Immature natural killer cell (primary cell): ENCODE measurements at regions not wholly inside any gene's neighbourhood (a gene's known extent, or its start where the extent isn't known, plus 50 kb on each side); places are given as distances from the start of the nearest gene placed in this dataset.
A peak's percentile ranks its signal among the peaks of the same experiment; 100 is the strongest.

Experiments used
- DNase-seq, 3 donors: peaks; one replicate each; pipeline ENCODE4 v3.0.0; 2022; ENCODE audit warnings: mixed read lengths in 1 of 3
- H3K27ac Mint-ChIP-seq, 6 donors: one replicate each; pipeline ENCODE4 v1.8.0; 2020; ENCODE audit warnings: mixed read lengths in 6 of 6, mild to moderate bottlenecking in 5 of 6, inconsistent platforms in 4 of 6, moderate library complexity in 3 of 6
- H3K27me3 Mint-ChIP-seq, 3 donors: one replicate each; pipeline ENCODE4 v1.8.0; 2020 to 2021; ENCODE audit warnings: low read depth in 3 of 3, mild to moderate bottlenecking in 3 of 3, mixed read lengths in 3 of 3, moderate library complexity in 3 of 3, inconsistent platforms in 1 of 3
- H3K36me3 Mint-ChIP-seq, 3 donors: one replicate each; pipeline ENCODE4 v1.8.0; 2020; ENCODE audit warnings: mixed read lengths in 3 of 3, inconsistent platforms in 2 of 3, mild to moderate bottlenecking in 2 of 3
- H3K4me1 Mint-ChIP-seq, 2 donors: one replicate each; pipeline ENCODE4 v1.8.0; 2020; ENCODE audit warnings: inconsistent platforms in 2 of 2, mild to moderate bottlenecking in 2 of 2, mixed read lengths in 2 of 2, moderate library complexity in 1 of 2
- H3K4me3 Mint-ChIP-seq, 5 donors: one replicate each; pipeline ENCODE4 v1.8.0; 2020; ENCODE audit warnings: mild to moderate bottlenecking in 5 of 5, mixed read lengths in 5 of 5, inconsistent platforms in 3 of 5, moderate library complexity in 3 of 5
- H3K9me3 Mint-ChIP-seq, 6 donors: one replicate each; pipeline ENCODE4 v1.8.0; 2020; ENCODE audit warnings: mild to moderate bottlenecking in 6 of 6, mixed read lengths in 6 of 6, inconsistent platforms in 4 of 6, moderate library complexity in 3 of 6

DNA sequence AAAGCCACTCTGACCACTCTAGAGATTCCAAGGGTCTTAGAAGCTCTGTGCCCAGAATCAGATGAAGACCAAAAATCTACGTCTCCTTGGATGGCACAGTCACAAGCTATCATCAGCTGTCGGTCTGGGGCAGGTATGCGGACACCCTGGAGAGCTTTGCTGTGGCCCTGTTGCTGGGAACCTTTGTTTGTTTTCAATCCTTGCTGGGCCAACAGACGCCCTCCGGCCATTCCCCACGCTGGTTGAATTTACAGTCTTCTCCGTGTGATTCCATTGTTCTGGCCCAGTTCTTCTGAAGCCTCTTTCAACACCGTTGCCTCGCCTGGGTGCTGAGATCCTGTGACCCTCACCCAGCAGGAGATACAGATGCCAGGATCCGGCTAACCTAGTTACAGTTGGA, 149.4 kb upstream of the PFKP start:
- no peaks in the 10 kb centered on the region for H3K36me3 Mint-ChIP-seq
- H3K27ac Mint-ChIP-seq, result no peak overlapping the region
- no peak overlapping the region for H3K4me3 Mint-ChIP-seq
- H3K9me3 Mint-ChIP-seq, result peaks cover 0 to 2% (median 0%) of the 10 kb centered on the region in 6 donors
- no peak for DNase-seq
- H3K4me1 Mint-ChIP-seq, result no peaks in the 10 kb centered on the region
- H3K27me3 Mint-ChIP-seq, result peaks cover 2 to 13% (median 4%) of the 10 kb centered on the region in 3 donors

DNA sequence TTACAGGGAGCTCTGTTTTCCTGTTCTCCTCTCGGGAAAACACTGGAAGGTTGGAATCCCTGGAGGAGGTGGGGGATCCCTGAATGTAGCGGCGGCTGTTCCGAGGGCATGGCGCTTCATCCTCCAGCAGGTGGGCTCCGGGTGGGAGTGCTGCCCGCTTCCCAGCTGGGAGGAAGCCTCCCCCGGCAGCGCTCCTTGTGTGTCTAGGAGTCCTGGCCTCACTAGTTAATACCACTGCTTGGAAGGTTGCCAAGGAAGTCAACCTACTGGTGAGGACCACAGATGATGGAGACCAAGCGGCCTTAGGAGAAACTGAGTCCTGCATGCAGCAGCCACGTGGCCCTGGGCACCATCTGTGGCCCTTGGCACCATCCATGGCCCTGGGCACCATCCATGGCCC, 151.9 kb upstream of the PFKP start:
- peaks cover 2 to 12% (median 4%) of the 10 kb centered on the region in 3 donors for H3K27me3 Mint-ChIP-seq

DNA sequence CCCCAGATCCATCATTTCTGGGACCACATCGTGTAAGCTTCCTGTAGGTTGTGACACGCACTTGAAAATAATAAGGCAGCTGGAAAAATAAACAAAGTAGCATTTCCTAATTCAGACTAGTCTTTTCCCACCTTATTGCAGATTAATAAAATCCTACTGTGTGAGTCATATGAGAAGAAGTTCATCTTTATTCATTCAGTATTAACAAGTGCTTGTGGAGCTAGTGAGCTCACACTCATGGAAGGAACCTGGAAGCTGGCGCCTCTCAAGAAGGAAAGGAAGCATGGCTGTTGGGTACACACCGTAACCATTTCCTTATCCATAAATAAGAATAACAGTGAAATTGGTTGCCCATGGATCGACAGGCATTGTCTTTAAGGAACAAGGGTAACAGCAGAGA, 152.6 kb upstream of the PFKP start:
- H3K9me3 Mint-ChIP-seq, result no peaks in the 10 kb centered on the region
- no peaks in the 10 kb centered on the region for H3K36me3 Mint-ChIP-seq
- peaks cover 2 to 12% (median 2%) of the 10 kb centered on the region in 3 donors for H3K27me3 Mint-ChIP-seq
- H3K27ac Mint-ChIP-seq, result no peak overlapping the region
- H3K4me3 Mint-ChIP-seq, result no peak overlapping the region
- DNase-seq, result no peak
- H3K4me1 Mint-ChIP-seq, result peaks cover 3 to 10% of the 10 kb centered on the region in 2 donors

More for the DNA sequence above, 151.9 kb upstream of the PFKP start:
- Mint-ChIP-seq H3K27ac (no peak overlapping the region), H3K4me1 (peaks cover 0 to 4% of the 10 kb centered on the region in 2 donors), H3K36me3 (no peaks in the 10 kb centered on the region), H3K9me3 (no peaks in the 10 kb centered on the region), H3K4me3 (no peak overlapping the region)
- no peak for DNase-seq

DNA sequence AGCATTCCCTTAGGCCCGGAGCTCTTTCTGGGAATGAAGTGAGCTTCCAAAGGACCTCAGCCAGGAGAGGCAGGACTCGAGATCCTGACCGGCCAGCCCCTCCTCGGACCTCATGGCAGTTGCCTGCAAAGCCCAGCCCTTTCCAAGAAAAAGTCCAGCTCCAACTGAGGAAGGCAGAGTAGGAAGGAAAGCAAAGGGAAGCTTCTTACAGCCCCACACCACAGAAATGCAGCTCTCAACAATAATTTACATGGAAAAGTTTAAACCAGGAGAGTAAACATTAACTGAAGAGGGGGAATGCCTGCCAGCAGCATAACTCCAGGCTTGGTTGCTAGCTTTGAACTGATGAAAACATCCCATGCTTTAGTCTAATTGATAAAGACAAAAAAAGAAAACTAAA, 153.9 kb upstream of the PFKP start:
- H3K27me3 Mint-ChIP-seq, result peaks cover 2 to 9% (median 2%) of the 10 kb centered on the region in 3 donors
- H3K9me3 Mint-ChIP-seq, result no peaks in the 10 kb centered on the region
- H3K36me3 Mint-ChIP-seq, result no peaks in the 10 kb centered on the region
- peaks cover 9 to 20% of the 10 kb centered on the region in 2 donors for H3K4me1 Mint-ChIP-seq
- no peak overlapping the region for H3K4me3 Mint-ChIP-seq
- H3K27ac Mint-ChIP-seq, result no peak overlapping the region
- no peak for DNase-seq

DNA sequence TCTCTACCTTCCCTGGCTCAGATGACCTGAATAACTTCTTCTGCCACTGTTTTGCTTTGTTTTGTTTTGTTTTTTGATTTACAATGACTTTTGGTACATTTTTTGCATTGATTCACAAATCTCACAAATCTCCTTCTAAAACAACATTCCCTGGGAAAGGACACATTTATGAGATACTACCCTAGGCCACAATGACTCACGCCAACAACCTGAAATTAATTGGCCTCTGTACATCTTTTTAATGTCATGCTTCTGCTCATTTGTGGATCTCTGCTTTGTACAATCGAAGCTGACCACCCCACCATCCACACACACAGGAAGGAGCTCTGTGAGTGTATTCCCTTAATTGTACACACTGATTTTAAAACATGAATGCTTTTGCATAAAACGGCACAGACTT, 156.7 kb upstream of the PFKP start:
- no peak overlapping the region for H3K27ac Mint-ChIP-seq
- no peak overlapping the region for H3K4me3 Mint-ChIP-seq
- peaks cover 9 to 20% of the 10 kb centered on the region in 2 donors for H3K4me1 Mint-ChIP-seq
- no peaks in the 10 kb centered on the region for H3K36me3 Mint-ChIP-seq
- H3K27me3 Mint-ChIP-seq, result peaks cover 0 to 4% (median 3%) of the 10 kb centered on the region in 3 donors
- DNase-seq, result no peak
- no peaks in the 10 kb centered on the region for H3K9me3 Mint-ChIP-seq

DNA sequence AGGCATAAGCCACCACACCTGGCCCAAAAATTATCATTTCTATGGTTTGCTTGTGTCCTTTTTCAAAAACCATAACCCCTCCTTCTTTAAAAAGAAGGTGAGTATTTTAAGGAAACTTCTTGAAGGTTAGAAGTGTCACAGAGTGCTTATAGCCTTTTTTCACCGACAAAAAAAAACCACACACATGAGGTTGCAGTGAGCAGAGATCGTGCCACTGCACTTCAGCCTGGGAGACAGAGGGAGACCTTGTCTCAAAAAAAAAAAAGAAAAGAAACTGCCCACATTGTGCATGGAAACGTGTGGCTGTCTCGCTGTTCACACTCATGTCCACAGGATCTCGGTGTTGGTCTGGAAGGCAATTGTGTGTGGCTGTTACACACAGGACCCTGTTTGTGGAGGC, 157.4 kb upstream of the PFKP start:
- no peak overlapping the region for H3K27ac Mint-ChIP-seq
- peaks cover 9 to 20% of the 10 kb centered on the region in 2 donors for H3K4me1 Mint-ChIP-seq
- no peak overlapping the region for H3K4me3 Mint-ChIP-seq
- DNase-seq, result no peak
- no peaks in the 10 kb centered on the region for H3K36me3 Mint-ChIP-seq
- H3K9me3 Mint-ChIP-seq, result no peaks in the 10 kb centered on the region
- peaks cover 0 to 4% (median 3%) of the 10 kb centered on the region in 3 donors for H3K27me3 Mint-ChIP-seq

DNA sequence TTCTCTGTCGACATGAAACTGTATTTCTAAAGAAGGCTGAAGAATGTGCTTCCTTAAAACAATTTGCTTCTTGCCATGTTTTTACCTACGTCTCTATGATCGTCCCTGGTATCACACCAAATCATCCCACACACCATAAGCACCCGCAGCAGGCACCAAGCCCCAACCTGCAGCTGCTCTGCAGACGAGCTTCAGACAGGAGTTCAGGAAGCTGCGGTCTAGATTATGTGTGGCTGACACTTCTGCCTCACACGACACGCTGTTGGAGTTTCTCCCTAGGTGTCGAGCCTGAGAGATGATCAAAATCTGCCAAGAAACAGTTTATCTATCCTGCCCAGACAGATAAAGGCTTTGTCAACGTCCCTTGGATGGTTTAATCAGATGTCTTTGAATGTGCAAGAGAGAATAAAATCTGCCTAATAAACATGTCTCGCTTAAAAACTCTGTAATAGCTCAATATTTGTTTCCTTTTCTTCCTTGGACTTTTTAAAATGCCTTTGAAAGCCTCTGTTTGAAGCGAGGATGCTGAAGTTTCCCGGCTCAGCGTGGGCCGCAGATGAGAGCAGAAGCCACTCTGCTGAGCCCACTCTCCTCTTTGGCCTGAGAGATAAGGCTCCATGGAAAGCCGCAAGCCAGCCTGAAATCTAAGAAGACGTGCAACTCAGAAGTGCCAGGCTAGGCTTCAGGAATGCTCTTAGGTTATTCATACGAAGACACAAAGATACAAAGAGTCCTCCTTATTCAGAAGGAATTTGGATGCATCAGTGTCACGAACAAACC, 158.3 kb upstream of the PFKP start:
- no peaks in the 10 kb centered on the region for H3K9me3 Mint-ChIP-seq
- H3K4me3 Mint-ChIP-seq, result peak overlapping the region in 1 of 5 donors; percentile 9
- no peak overlapping the region for H3K27ac Mint-ChIP-seq
- DNase-seq, result peak; percentile 4 to 16 (median 12)
- H3K36me3 Mint-ChIP-seq, result no peaks in the 10 kb centered on the region
- peaks cover 9 to 20% of the 10 kb centered on the region in 2 donors for H3K4me1 Mint-ChIP-seq
- peaks cover 0 to 4% (median 3%) of the 10 kb centered on the region in 3 donors for H3K27me3 Mint-ChIP-seq

DNA sequence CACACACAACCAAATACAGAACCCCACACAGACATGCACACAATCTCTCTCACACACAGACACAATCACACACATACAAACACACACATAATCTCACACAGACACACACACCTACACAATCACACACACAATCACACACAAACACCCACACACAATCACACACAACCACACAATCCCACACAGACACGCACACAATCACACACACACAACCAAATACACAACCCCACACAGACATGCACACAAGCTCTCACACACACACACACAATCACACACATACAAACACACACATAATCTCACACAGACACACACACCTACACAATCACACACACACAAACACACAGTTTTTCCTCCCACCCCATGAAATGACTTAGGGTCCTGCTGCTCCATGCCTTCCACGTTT, 160.4 kb upstream of the PFKP start:
- no peak for DNase-seq
- peaks cover 9 to 20% of the 10 kb centered on the region in 2 donors for H3K4me1 Mint-ChIP-seq
- no peaks in the 10 kb centered on the region for H3K36me3 Mint-ChIP-seq
- H3K27ac Mint-ChIP-seq, result no peak overlapping the region
- peaks cover 0 to 3% (median 0%) of the 10 kb centered on the region in 3 donors for H3K27me3 Mint-ChIP-seq
- H3K4me3 Mint-ChIP-seq, result no peak overlapping the region
- H3K9me3 Mint-ChIP-seq, result peaks cover 0 to 2% (median 0%) of the 10 kb centered on the region in 6 donors

DNA sequence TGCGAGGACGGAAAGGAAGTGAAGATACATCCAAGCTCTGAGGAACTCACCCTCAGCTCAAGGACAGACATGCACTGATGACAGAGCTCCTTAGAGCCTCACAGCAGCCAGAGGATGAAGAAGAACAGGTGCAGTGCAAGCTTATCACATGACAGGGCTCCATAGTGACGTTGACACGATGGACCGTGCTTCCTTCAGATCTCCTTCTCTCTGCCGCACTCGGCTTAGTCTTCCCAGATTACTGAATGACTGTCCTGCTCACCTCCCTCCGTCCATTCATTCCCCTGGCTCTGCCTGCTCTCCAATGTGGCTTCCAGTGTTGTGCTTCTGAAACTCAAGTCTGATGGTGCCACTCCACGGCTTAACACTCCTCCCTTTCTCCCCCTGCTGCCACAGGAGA, 161.5 kb upstream of the PFKP start:
- Mint-ChIP-seq H3K27me3 (peaks cover 0 to 3% (median 0%) of the 10 kb centered on the region in 3 donors), H3K4me3 (no peak overlapping the region)

DNA sequence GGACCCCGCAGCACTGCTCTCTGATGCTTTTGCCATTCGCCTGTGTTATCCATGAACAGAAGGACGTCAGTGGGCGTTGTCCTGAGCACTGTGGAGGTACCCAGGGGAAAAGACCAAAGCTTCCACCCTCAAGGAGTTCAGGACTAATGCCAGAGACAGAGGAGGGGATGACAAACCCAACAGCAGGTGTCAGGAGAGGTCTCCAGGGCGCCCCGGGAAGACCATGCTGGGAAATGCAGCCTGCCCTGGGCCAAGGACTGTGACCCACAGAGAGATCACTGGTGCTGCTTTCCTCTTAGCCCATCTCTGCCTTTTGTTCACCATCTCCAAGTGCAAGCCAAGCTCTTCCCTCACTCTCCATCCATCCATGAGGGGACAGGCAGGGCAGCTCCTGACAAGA, 166.8 kb upstream of the PFKP start:
- Mint-ChIP-seq H3K9me3 (peaks cover 0 to 2% (median 0%) of the 10 kb centered on the region in 6 donors), H3K27ac (no peak overlapping the region), H3K4me3 (no peak overlapping the region), H3K27me3 (peaks cover 0 to 5% (median under 1%) of the 10 kb centered on the region in 3 donors), H3K36me3 (no peaks in the 10 kb centered on the region), H3K4me1 (no peaks in the 10 kb centered on the region)
- no peak for DNase-seq

More for the DNA sequence above, 161.5 kb upstream of the PFKP start:
- DNase-seq, result no peak
- Mint-ChIP-seq H3K4me1 (peaks cover 9 to 20% of the 10 kb centered on the region in 2 donors), H3K36me3 (no peaks in the 10 kb centered on the region), H3K27ac (peak overlapping the region in 1 of 6 donors; percentile 15), H3K9me3 (peaks cover 0 to 2% (median 0%) of the 10 kb centered on the region in 6 donors)

DNA sequence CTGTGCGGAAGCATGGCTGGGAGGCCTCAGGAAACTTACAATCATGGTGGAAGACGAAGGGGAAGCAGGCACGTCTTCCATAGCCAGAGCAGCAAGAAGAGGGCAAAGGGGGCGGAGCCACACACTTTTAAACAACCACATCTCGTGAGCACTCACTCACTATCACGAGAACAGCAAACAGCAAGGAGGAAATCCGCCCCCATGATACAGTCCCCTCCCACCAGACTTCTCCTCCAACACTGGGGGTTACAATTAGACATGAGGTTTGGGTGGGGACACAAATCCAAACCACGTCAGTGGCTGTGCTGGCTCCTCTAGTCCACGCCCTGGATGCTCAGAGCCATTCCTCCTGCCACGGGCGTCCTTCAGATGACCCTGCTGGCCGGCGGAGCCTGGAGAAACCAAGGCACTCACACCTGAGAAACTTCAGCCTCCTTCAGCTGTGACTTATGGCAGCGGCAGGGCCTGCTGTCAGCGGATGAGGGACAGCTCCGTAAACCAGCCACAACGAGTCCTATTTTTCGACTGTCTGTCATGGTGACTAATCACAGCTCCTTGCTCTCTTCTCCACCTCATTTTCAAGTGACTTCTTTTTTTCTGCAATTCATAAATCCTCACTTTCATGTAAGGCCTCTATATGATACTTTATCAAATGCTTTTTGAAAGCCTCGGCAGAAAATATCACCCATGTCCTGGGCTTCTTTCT, 167.9 kb upstream of the PFKP start:
- DNase-seq, result no peak
- H3K4me3 Mint-ChIP-seq, result no peak overlapping the region
- H3K27ac Mint-ChIP-seq, result no peak overlapping the region
- H3K9me3 Mint-ChIP-seq, result peaks cover 0 to 2% (median 0%) of the 10 kb centered on the region in 6 donors
- no peaks in the 10 kb centered on the region for H3K36me3 Mint-ChIP-seq
- peaks cover 0 to 5% (median 2%) of the 10 kb centered on the region in 3 donors for H3K27me3 Mint-ChIP-seq
- H3K4me1 Mint-ChIP-seq, result no peaks in the 10 kb centered on the region

DNA sequence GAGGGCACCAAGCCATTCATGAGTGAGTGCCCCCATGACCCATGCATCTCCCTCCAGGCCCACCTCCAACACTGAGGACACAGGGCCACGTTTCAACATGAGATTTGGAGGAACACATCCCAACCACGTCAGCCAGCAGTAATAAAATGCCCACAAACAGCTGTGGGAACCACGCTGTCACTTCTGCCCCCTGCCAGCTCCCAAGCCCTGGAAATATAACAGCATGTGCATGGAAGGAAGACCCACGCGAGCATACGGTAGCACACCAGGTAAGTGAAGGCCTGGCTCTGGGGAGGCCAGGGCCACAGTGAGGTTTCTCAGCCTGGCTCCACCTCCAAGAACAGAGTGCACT, 168.9 kb upstream of the PFKP start:
- Mint-ChIP-seq H3K9me3 (peaks cover 0 to 2% (median 0%) of the 10 kb centered on the region in 6 donors), H3K36me3 (no peaks in the 10 kb centered on the region), H3K27ac (no peak overlapping the region), H3K4me1 (no peaks in the 10 kb centered on the region), H3K4me3 (no peak overlapping the region), H3K27me3 (peaks cover 0 to 5% (median 2%) of the 10 kb centered on the region in 3 donors)
- DNase-seq, result no peak

DNA sequence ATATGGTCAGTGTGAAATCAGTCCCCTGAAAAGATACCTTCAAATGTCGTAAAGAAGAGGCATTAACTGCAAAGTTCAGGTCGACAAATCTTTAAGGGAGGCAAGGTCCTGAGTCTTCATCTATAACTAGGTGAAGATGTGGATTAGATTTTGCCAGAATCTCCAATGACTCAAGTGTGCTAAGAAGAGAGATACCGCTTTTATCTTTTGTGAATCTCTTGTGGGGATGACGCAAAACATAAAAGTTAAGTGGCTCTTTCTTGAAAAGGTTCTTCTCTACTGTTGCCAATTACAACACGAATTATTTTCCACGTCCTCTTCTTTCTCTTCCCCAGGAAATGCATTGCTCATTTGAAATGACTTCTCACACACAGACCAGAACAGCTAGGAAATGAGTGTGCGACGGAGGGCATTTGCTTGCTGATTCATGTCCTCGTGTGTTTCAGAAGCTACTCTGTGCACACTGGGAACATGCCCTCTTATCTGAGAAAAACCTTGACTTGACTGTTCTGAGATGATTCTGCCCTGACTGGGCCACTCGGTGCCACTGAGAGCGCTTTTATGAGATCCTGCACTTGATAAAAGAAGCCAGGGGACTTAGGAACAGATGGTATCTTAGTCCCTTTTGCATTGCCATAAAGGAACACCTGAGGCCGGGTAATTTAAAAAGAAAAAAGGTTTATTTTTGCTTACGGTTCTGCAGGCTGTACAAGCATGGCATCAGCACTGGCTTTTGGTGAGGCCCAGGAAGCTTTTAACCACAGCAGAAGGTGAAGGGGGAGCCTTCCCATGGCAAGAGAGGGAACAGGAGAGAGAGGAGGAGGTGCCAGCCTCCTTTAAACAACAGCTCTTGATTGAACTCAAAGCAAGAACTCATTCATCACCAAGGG, 169.5 kb upstream of the PFKP start:
- Mint-ChIP-seq H3K27me3 (peaks cover 0 to 10% (median 2%) of the 10 kb centered on the region in 3 donors), H3K27ac (no peak overlapping the region), H3K4me1 (no peaks in the 10 kb centered on the region), H3K36me3 (no peaks in the 10 kb centered on the region), H3K4me3 (no peak overlapping the region), H3K9me3 (peaks cover 0 to 2% (median 0%) of the 10 kb centered on the region in 6 donors)
- DNase-seq, result no peak
